Ectodermal cell (in vitro differentiated cells): ENCODE measurements at regions not wholly inside any gene's neighbourhood (a gene's known extent, or its start where the extent isn't known, plus 50 kb on each side); places are given as distances from the start of the nearest gene placed in this dataset.
"Not testable (repeated sequence)": the region's sequence is repeated elsewhere in the genome, so short reads cannot be mapped to it uniquely, and the experiment has no call there.

Experiments
- H3K27ac ChIP-seq: 2 replicates; pipeline ENCODE4 v1.7.0; 2013; ENCODE audit warnings: mild to moderate bottlenecking, low read depth, low read length; ENCODE audit not compliant: insufficient read depth, poor library complexity, severe bottlenecking
- H3K27me3 ChIP-seq: 2 replicates; pipeline ENCODE4 v1.7.0; 2013; ENCODE audit warnings: mild to moderate bottlenecking, low read length; ENCODE audit not compliant: insufficient read depth, control insufficient read depth, poor library complexity, severe bottlenecking
- H3K36me3 ChIP-seq: one replicate; pipeline ENCODE4 v1.7.0; 2013; ENCODE audit warnings: low read length; ENCODE audit not compliant: control insufficient read depth, insufficient read depth
- H3K4me1 ChIP-seq: one replicate; pipeline ENCODE4 v1.7.0; 2013; ENCODE audit warnings: low read length; ENCODE audit not compliant: control insufficient read depth, insufficient read depth
- H3K4me3 ChIP-seq: 2 replicates; pipeline ENCODE4 v1.7.0; 2013; ENCODE audit warnings: low read depth, low read length, control low read depth; ENCODE audit not compliant: insufficient read depth
- H3K9me3 ChIP-seq: 2 replicates; pipeline ENCODE4 v1.7.0; 2013; ENCODE audit warnings: mild to moderate bottlenecking, low read length, moderate library complexity; ENCODE audit not compliant: control insufficient read depth
- WGBS, 2 experiments: methylation state at CpG; one replicate each; pipeline ENCODE4 v1.1.7; 2013; ENCODE audit warnings: missing lambda C conversion rate in 2 of 2; 5-methylcytosine and 5-hydroxymethylcytosine counted together

DNA sequence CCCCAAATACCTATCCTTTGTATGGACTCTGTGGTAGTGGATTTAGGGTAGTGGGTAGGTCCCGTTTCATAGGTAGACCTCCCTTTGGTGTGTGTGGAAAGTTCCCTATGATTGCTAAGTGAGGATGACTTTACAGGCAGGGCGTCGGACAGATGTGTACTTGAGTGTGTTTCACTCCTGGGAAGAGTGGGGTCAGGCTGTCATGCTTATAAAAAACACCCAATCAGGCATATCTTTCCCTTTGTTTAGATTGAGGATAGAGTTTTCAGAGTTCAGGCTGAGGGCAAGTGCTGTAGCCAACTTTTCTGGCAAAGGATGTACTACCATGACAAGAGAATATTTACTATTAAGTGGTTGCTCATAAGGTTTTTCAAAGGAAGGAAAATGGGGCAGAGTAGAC is 242.0 kb downstream of the YTHDC2 start:
- Histone ChIP-seq H3K9me3 (no peaks in the 10 kb centered on the region), H3K36me3 (no peaks in the 10 kb centered on the region)
- 97 to 98% methylated on average over 3 of the region's 3 CpGs for WGBS, 2 experiments

DNA sequence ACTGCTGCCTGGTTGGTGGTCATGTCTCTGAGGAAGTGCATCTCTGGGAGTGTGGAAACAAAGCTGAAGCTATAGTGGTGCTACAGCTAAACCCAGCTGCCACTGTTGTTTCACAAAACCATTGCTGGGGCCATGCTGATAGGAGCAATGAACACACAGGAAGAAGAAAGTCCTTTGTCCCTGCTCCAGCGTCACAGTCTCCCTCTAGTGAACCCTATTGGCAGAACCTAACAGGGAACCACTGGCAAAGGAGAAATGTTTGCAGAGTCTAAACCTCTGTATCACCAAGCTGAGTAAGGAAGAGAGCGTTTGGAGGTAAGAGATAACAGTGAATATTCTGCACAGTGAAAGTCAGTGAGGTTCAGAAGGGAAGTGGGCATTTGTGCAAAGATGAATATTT is 244.0 kb downstream of the YTHDC2 start:
- no peaks in the 10 kb centered on the region for H3K27me3 ChIP-seq
- H3K9me3 ChIP-seq: no peaks in the 10 kb centered on the region
- no peak overlapping the region for H3K4me3 ChIP-seq
- WGBS, 2 experiments: 75 to 88% methylated on average over 2 of the region's 2 CpGs
- no peaks in the 10 kb centered on the region for H3K36me3 ChIP-seq
- no peaks in the 10 kb centered on the region for H3K4me1 ChIP-seq
- no peak overlapping the region for H3K27ac ChIP-seq

More for the DNA sequence above, 242.0 kb downstream of the YTHDC2 start:
- Histone ChIP-seq H3K4me1 (no peaks in the 10 kb centered on the region), H3K4me3 (no peak overlapping the region), H3K27me3 (no peaks in the 10 kb centered on the region), H3K27ac (no peak overlapping the region)

- 87 to 100% methylated on average over 1 to 2 of the region's 2 CpGs for WGBS, 2 experiments
- H3K4me3 ChIP-seq: no peak overlapping the region
- H3K27ac ChIP-seq: no peak overlapping the region
- H3K27me3 ChIP-seq: no peaks in the 10 kb centered on the region
- no peaks in the 10 kb centered on the region for H3K9me3 ChIP-seq
- no peaks in the 10 kb centered on the region for H3K36me3 ChIP-seq
- no peaks in the 10 kb centered on the region for H3K4me1 ChIP-seq
Observed at GRCh38 chr5:113759505-113759904, 246.0 kb downstream of the YTHDC2 start.

GRCh38 chr5:113760486-113760885 is 247.0 kb downstream of the YTHDC2 start:
- Histone ChIP-seq H3K36me3 (no peaks in the 10 kb centered on the region), H3K4me3 (no peak overlapping the region), H3K4me1 (no peaks in the 10 kb centered on the region), H3K9me3 (no peaks in the 10 kb centered on the region), H3K27me3 (no peaks in the 10 kb centered on the region), H3K27ac (no peak overlapping the region)
- WGBS, 2 experiments: 73 to 86% methylated on average over 1 of the region's 1 CpG

DNA sequence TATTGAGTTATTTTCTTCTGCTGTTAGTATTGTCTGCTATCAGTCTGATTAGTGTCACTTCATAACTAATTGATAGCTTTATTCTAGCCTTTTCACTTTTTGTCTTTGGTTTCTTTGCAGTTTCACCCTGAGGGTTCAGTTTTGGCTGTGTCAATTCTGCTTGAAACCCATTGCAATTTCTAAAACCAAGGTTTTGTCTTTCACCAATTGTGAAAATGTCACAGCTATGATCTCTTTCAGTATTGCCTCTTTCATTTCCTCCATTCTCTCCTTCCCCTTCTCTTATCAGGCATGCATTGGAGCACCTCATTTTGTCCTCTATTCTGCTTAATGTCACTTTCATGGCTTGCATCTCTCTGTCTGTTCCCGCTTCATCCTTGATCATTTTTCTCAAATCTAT is 248.1 kb downstream of the YTHDC2 start:
- no peaks in the 10 kb centered on the region for H3K9me3 ChIP-seq
- 94 to 95% methylated on average over 1 of the region's 1 CpG for WGBS, 2 experiments

DNA sequence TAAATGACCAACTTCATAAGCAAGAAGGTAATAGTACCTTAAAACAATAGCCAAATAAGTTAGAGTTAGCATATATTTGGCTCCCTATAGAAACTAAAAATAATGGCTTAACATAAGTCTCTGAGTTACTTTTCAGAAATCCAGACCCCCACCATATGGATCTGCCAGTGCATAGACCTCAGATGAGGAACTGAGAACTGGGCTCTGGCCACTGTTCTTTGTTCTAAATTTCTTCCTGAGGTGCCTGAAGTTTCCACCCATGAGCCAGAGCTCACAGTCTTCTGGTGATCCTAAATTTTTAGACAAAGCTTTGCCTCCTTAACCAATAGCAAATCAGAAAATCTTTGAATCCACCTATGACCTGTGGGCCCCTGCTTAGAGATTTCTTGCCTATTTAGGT is 250.9 kb downstream of the YTHDC2 start:
- Histone ChIP-seq H3K27ac (no peak overlapping the region), H3K36me3 (no peaks in the 10 kb centered on the region), H3K27me3 (no peaks in the 10 kb centered on the region), H3K9me3 (no peaks in the 10 kb centered on the region), H3K4me3 (no peak overlapping the region), H3K4me1 (no peaks in the 10 kb centered on the region)

More for the DNA sequence above, 248.1 kb downstream of the YTHDC2 start:
- Histone ChIP-seq H3K36me3 (no peaks in the 10 kb centered on the region), H3K27ac (no peak overlapping the region), H3K4me1 (no peaks in the 10 kb centered on the region), H3K4me3 (no peak overlapping the region), H3K27me3 (no peaks in the 10 kb centered on the region)

- H3K27me3 ChIP-seq, H3K27ac ChIP-seq, H3K9me3 ChIP-seq, H3K4me1 ChIP-seq, H3K36me3 ChIP-seq, H3K4me3 ChIP-seq: not testable (repeated sequence)
- WGBS, 2 experiments: 54 to 73% methylated on average over 2 of the region's 2 CpGs
Observed at GRCh38 chr5:113766827-113767226, 253.3 kb downstream of the YTHDC2 start.

DNA sequence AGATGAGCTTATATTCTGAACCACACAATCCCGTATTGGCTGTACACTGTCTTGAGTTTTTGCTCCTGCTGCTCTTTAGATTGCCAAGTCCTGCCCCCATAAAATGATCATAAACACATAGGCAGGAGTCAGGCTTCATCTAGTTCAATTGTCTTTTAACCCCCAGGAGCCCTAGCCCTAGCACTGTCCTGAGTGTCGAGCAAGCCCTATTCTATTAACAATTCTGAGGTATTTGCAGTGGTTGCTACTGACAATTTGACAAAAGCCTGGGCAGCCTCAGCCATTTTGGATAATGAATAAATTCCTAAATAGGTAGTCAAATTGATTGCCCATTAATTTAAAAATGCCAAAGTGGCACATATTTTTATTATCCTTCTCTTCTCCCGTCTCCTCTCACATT is 257.2 kb downstream of the YTHDC2 start:
- H3K27me3 ChIP-seq: no peaks in the 10 kb centered on the region
- no peaks in the 10 kb centered on the region for H3K4me1 ChIP-seq
- WGBS, 2 experiments: 53 to 57% methylated on average over 2 of the region's 3 CpGs
- H3K27ac ChIP-seq: no peak overlapping the region
- no peaks in the 10 kb centered on the region for H3K36me3 ChIP-seq
- H3K9me3 ChIP-seq: no peaks in the 10 kb centered on the region
- H3K4me3 ChIP-seq: no peak overlapping the region

DNA sequence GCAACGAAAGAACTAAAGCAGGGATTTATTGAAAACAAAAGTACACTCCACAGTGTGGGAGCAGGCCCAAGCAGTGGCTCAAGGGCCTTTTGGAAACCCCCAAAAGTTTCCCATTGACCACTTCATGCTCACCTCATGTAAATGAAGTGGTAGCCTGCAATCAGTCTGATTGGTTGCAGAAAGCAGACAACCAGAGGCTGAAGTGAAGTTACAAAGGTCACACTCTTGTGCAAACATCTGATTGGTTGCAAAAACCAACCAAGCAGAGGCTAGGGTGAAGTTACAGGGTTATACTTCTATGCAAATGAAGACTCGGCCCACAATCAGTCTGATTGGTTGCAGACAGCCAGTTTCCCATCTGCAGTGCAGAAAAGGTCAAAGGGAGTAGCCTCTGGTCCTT is 258.0 kb downstream of the YTHDC2 start:
- Histone ChIP-seq H3K27me3 (no peaks in the 10 kb centered on the region), H3K4me1 (no peaks in the 10 kb centered on the region), H3K4me3 (no peak overlapping the region), H3K9me3 (no peaks in the 10 kb centered on the region), H3K27ac (no peak overlapping the region), H3K36me3 (no peaks in the 10 kb centered on the region)
- 92 to 96% methylated on average over 2 of the region's 2 CpGs for WGBS, 2 experiments

DNA sequence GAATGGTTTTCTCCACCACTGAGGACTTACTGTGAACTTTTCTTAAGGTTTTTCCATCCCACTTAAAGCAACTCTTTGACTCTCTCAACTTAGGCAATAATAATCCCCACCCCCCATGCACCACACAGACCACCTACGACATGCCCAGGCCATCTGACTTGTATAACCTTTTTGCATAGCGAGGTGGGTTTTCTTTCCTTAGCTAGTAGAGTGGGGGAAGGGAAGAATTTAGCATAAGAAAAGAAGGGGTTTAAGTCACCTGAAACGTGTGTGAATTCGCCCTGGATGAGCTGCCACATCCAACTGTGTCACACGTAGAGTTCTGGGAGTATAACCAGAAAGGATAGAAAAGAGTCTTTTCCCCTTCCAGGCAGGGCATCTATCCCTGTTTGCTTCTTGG is 262.7 kb downstream of the YTHDC2 start:
- 48 to 55% methylated on average over 4 to 5 of the region's 5 CpGs for WGBS, 2 experiments
- no peaks in the 10 kb centered on the region for H3K36me3 ChIP-seq
- no peaks in the 10 kb centered on the region for H3K4me1 ChIP-seq
- no peaks in the 10 kb centered on the region for H3K27me3 ChIP-seq
- no peak overlapping the region for H3K27ac ChIP-seq
- H3K9me3 ChIP-seq: no peaks in the 10 kb centered on the region
- H3K4me3 ChIP-seq: no peak overlapping the region

- Histone ChIP-seq H3K27me3 (no peaks in the 10 kb centered on the region), H3K4me1 (no peaks in the 10 kb centered on the region), H3K9me3 (no peaks in the 10 kb centered on the region), H3K36me3 (no peaks in the 10 kb centered on the region), H3K27ac (no peak overlapping the region), H3K4me3 (no peak overlapping the region)
- WGBS, 2 experiments: 94 to 98% methylated on average over 5 of the region's 5 CpGs
Observed at GRCh38 chr5:113776832-113777525, 263.5 kb downstream of the YTHDC2 start.
